Astrocyte (in vitro differentiated cells and primary cell): ENCODE measurements at regions not wholly inside any gene's neighbourhood (a gene's known extent, or its start where the extent isn't known, plus 50 kb on each side); places are given as distances from the start of the nearest gene placed in this dataset.

Source experiments
- EZH2 ChIP-seq: IDR thresholded peaks from 2 replicates; pipeline ENCODE4 v1.6.1; 2012; ENCODE audit warnings: mild to moderate bottlenecking, low read length, inconsistent platforms; ENCODE audit not compliant: insufficient read depth
- TF ChIP-seq, protein P1 (sequence below): IDR thresholded peaks from 2 replicates; pipeline ENCODE4 v1.5.1; 2011; ENCODE audit warnings: low read depth, mild to moderate bottlenecking, inconsistent platforms, low read length, moderate library complexity; ENCODE audit not compliant: insufficient read depth

DNA sequence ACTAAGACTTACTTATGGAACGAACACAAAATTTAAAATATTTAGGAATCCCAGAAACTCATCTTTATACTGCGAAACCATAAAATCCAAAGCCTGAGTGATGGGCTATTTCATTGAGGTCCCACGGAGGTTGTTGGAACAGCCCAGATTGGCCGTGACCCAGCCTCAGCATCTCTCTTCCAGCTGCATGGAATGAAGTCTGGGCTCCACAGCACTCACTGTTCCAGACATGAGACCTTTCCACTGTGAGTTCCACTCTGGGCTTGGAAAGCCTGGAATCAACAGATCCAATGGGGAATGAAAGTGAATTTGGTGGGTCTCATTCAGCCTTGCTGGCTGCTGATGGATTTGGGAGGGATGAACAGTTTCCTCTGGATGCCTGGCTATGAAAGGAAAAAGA is 184.9 kb downstream of the EMX2 start:
- TF ChIP-seq, protein P1, sequence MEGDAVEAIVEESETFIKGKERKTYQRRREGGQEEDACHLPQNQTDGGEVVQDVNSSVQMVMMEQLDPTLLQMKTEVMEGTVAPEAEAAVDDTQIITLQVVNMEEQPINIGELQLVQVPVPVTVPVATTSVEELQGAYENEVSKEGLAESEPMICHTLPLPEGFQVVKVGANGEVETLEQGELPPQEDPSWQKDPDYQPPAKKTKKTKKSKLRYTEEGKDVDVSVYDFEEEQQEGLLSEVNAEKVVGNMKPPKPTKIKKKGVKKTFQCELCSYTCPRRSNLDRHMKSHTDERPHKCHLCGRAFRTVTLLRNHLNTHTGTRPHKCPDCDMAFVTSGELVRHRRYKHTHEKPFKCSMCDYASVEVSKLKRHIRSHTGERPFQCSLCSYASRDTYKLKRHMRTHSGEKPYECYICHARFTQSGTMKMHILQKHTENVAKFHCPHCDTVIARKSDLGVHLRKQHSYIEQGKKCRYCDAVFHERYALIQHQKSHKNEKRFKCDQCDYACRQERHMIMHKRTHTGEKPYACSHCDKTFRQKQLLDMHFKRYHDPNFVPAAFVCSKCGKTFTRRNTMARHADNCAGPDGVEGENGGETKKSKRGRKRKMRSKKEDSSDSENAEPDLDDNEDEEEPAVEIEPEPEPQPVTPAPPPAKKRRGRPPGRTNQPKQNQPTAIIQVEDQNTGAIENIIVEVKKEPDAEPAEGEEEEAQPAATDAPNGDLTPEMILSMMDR, result no peak
- TF ChIP-seq EZH2, result no peak
